B cell (primary cell): ENCODE measurements at regions not wholly inside any gene's neighbourhood (a gene's known extent, or its start where the extent isn't known, plus 50 kb on each side); places are given as distances from the start of the nearest gene placed in this dataset.

Experiments
- ATAC-seq: fragments of 200-7000 bp; cut with Tn5 transposase; one replicate; pipeline ENCODE4 v1.10.0; 2021; ENCODE audit warnings: low read depth, mild to moderate bottlenecking, moderate number of reproducible peaks, moderate library complexity
- CTCF ChIA-PET: fragments of 350-600 bp; sonication (Branson Sonifier 250); formaldehyde crosslinking; loops from one replicate; lab custom pipeline; 2021; ENCODE audit warnings: antibody characterized with exemption, inconsistent platforms; lab: Charles Lee
- POLR2A ChIA-PET: fragments of 350-600 bp; sonication (Branson Sonifier 250); formaldehyde crosslinking; loops from one replicate; lab custom pipeline; 2021; ENCODE audit warnings: antibody characterized with exemption; lab: Charles Lee
- DNase-seq: peaks from one replicate; pipeline ENCODE4 v3.0.0; 2013
- H2AFZ ChIP-seq: 2 replicates; pipeline ENCODE4 v1.6.1; 2012; ENCODE audit warnings: mild to moderate bottlenecking, low read depth, low read length; ENCODE audit not compliant: insufficient read depth, poor library complexity, severe bottlenecking
- H3K27ac ChIP-seq, 2 donors: 1 replicate in 1 of 2; 2 replicates in 1 of 2; pipeline ENCODE4 v1.5.1; 2012 to 2013; ENCODE audit warnings: low read length in 2 of 2, mild to moderate bottlenecking in 2 of 2, moderate library complexity in 1 of 2
- H3K27me3 ChIP-seq, 4 experiments: fragments of 200-600 bp in 1 of 4; sonication (generic) in 1 of 4; replicated peaks in 1 of 4; 1 replicate in 2 of 4; 2 replicates in 2 of 4; pipeline versions ENCODE4 v1.6.1 to v1.7.0; 2013 to 2016; ENCODE audit warnings: low read length in 3 of 4, mild to moderate bottlenecking in 2 of 4, mixed read lengths in 1 of 4, moderate library complexity in 1 of 4; ENCODE audit not compliant: insufficient read depth in 4 of 4, control insufficient read depth in 3 of 4; ENCODE audit errors: control extremely low read depth in 1 of 4
- H3K36me3 ChIP-seq, 2 experiments: replicated peaks in 1 of 2; 1 replicate in 1 of 2; 2 replicates in 1 of 2; pipeline versions ENCODE4 v1.6.1 to v1.7.1; 2013; ENCODE audit warnings: low read length in 1 of 2; ENCODE audit not compliant: insufficient read depth in 2 of 2, control insufficient read depth in 1 of 2; ENCODE audit errors: control extremely low read depth in 1 of 2, extremely low read depth in 1 of 2
- H3K4me1 ChIP-seq, 2 donors: fragments of 200-600 bp in 1 of 2; sonication (generic) in 1 of 2; 1 replicate in 1 of 2; 2 replicates in 1 of 2; pipeline versions ENCODE4 v1.5.1 to v1.6.1; 2013 to 2017; ENCODE audit warnings: low read length in 2 of 2; ENCODE audit not compliant: control insufficient read depth in 2 of 2, insufficient read depth in 2 of 2
- H3K4me2 ChIP-seq: replicated peaks from 2 replicates; pipeline ENCODE3; 2012; ENCODE audit warnings: mild to moderate bottlenecking, low read depth, low read length; ENCODE audit not compliant: poor library complexity, severe bottlenecking
- H3K4me3 ChIP-seq, 5 experiments: fragments of 200-600 bp in 1 of 5; sonication (generic) in 1 of 5; 1 replicate in 3 of 5; 2 replicates in 2 of 5; pipeline versions ENCODE4 v1.5.1 to v1.7.0; 2011 to 2016; ENCODE audit warnings: low read length in 4 of 5, mild to moderate bottlenecking in 4 of 5, low read depth in 2 of 5, control low read depth in 1 of 5, moderate library complexity in 1 of 5; ENCODE audit not compliant: insufficient read depth in 1 of 5; ENCODE audit errors: control extremely low read depth in 1 of 5, extremely low read depth in 1 of 5
- H3K79me2 ChIP-seq: fragments of 200-600 bp; sonication (generic); one replicate; pipeline ENCODE4 v1.6.0; 2016; ENCODE audit warnings: low read length; ENCODE audit not compliant: control insufficient read depth, insufficient read depth
- H3K9ac ChIP-seq: fragments of 200-600 bp; sonication (generic); 2 replicates; pipeline ENCODE4 v1.6.1; 2017; ENCODE audit warnings: mild to moderate bottlenecking, low read length, moderate library complexity
- H3K9me3 ChIP-seq, 3 donors: one replicate each; pipeline versions ENCODE4 v1.6.1 to v1.7.1; 2013; ENCODE audit warnings: low read length in 2 of 3; ENCODE audit not compliant: control insufficient read depth in 2 of 3, insufficient read depth in 1 of 3; ENCODE audit errors: control extremely low read depth in 1 of 3
- H4K20me1 ChIP-seq: 2 replicates; pipeline ENCODE4 v1.6.0; 2012; ENCODE audit warnings: mild to moderate bottlenecking, low read length; ENCODE audit not compliant: insufficient read depth, control insufficient read depth, poor library complexity, severe bottlenecking
- H3K27ac Mint-ChIP-seq: one replicate; pipeline ENCODE4 v1.8.0; 2021; ENCODE audit warnings: mixed read lengths
- H3K27me3 Mint-ChIP-seq: one replicate; pipeline ENCODE4 v1.8.0; 2021; ENCODE audit warnings: mixed read lengths
- H3K4me1 Mint-ChIP-seq: one replicate; pipeline ENCODE4 v1.8.0; 2021; ENCODE audit warnings: mixed read lengths
- H3K4me3 Mint-ChIP-seq: one replicate; pipeline ENCODE4 v1.8.0; 2021; ENCODE audit warnings: mixed read lengths
- H3K9me3 Mint-ChIP-seq: one replicate; pipeline ENCODE4 v1.8.0; 2022; ENCODE audit warnings: mixed read lengths; ENCODE audit not compliant: insufficient read depth
- CTCF ChIP-seq: fragments of 200-600 bp; IDR thresholded peaks from one replicate; pipeline ENCODE4 v1.8.0; 2022; ENCODE audit warnings: antibody characterized with exemption, mild to moderate bottlenecking
- EZH2 ChIP-seq: IDR thresholded peaks from 2 replicates; pipeline ENCODE4 v1.6.1; 2012; ENCODE audit warnings: borderline replicate concordance, low read depth, mild to moderate bottlenecking, moderate library complexity, low read length; ENCODE audit not compliant: insufficient read depth, poor library complexity, severe bottlenecking
- WGBS: methylation state at CpG from one replicate; pipeline ENCODE4 v1.1.5; 2013; ENCODE audit warnings: missing lambda C conversion rate; ENCODE audit not compliant: insufficient coverage; 5-methylcytosine and 5-hydroxymethylcytosine counted together
- intact Hi-C: fragments of 100-400 bp; cut with micrococcal nuclease; formaldehyde crosslinking; loops from one replicate; pipeline ENCODE4 v1.10.0; 2022

DNA sequence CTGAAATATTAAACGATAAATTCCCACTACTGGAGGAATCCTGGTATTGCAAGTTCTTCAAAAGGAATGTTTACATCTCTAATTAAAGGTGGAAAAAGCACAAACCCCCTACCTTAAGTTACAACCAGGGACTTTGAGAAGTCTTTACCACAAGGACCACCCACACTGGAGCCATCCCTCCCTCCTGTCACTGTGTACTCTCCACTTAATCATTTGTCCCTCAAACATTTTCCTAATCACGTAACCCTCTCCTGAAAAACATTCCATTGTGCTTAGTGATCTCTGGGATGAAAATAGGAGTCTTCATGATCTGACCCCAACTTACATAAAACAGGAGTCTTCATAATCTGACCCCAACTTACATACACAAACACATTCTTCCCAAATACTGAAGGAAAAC is 85.7 kb downstream of the SUCLG1 start:
- Mint-ChIP-seq H3K9me3 (no peaks in the 10 kb centered on the region), H3K27me3 (peaks cover 22% of the 10 kb centered on the region), H3K4me1 (no peaks in the 10 kb centered on the region), H3K4me3 (no peak overlapping the region), H3K27ac (no peak overlapping the region)
- peaks cover 0 to 3% (median 0%) of the 10 kb centered on the region in 3 donors for H3K9me3 ChIP-seq
- no peak overlapping the region for H3K4me2 ChIP-seq
- TF ChIP-seq CTCF (no peak), EZH2 (no peak)
- H3K79me2 ChIP-seq, result no peaks in the 10 kb centered on the region
- WGBS, result 100% methylated on average over 1 of the region's 2 CpGs
- DNase-seq (no peak), ATAC-seq (no peak)
- intact Hi-C loops, result no loop called here
- no peaks in the 10 kb centered on the region for H3K36me3 ChIP-seq
- H4K20me1 ChIP-seq, result no peaks in the 10 kb centered on the region
- no peak overlapping the region for H3K9ac ChIP-seq
- H3K4me1 ChIP-seq, result no peaks in the 10 kb centered on the region
- POLR2A ChIA-PET, result no interaction called here
- CTCF ChIA-PET, result no interaction called here
- peaks cover 0 to 2% (median 0%) of the 10 kb centered on the region in 4 experiments for H3K27me3 ChIP-seq
- no peak overlapping the region for H3K27ac ChIP-seq
- H2AFZ ChIP-seq, result no peak overlapping the region
- no peak overlapping the region for H3K4me3 ChIP-seq

DNA sequence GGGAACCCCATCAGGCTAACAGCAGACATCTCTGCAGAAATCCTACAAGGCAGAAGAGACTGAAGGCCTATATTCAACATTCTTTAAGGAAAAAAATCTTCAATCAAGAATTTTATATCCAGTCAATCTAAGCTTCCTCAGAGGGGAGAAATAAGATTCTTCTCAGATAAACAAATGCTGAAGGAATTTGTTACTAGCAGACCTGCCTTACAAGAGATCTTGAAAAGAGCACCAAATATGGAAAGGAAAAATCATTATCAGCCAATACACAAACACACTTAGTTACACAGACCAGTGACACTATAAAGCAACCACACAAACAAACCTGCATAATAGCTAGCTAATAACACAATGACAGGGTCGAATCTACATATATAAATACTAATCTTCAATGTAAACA is 96.5 kb downstream of the SUCLG1 start:
- Histone ChIP-seq H3K36me3 (no peaks in the 10 kb centered on the region), H3K27me3 (no peaks in the 10 kb centered on the region), H3K4me3 (no peak overlapping the region), H3K9me3 (peaks cover 0 to 20% (median 0%) of the 10 kb centered on the region in 3 donors), H3K4me2 (no peak overlapping the region), H3K9ac (no peak overlapping the region), H2AFZ (no peak overlapping the region), H3K4me1 (no peaks in the 10 kb centered on the region), H3K27ac (no peak overlapping the region), H3K79me2 (no peaks in the 10 kb centered on the region), H4K20me1 (no peaks in the 10 kb centered on the region)
- ATAC-seq (no peak), DNase-seq (no peak)
- ChIA-PET POLR2A (no interaction called here), CTCF (no interaction called here)
- H3K4me1 Mint-ChIP-seq, result no peaks in the 10 kb centered on the region
- no CpG with 5 or more reads among the region's 1 CpG for WGBS
- no peak for TF ChIP-seq EZH2
- TF ChIP-seq CTCF, result no peak
- H3K9me3 Mint-ChIP-seq, result peaks cover 6% of the 10 kb centered on the region
- no peak overlapping the region for H3K27ac Mint-ChIP-seq
- H3K27me3 Mint-ChIP-seq, result peaks cover 15% of the 10 kb centered on the region
- H3K4me3 Mint-ChIP-seq, result no peak overlapping the region
- intact Hi-C loops, result no loop called here
